ENCODE measurements at regions not wholly inside any gene's neighbourhood (a gene's known extent, or its start where the extent isn't known, plus 50 kb on each side); places are given as distances from the start of the nearest gene placed in this dataset.
"Not testable (repeated sequence)": the region's sequence is repeated elsewhere in the genome, so short reads cannot be mapped to it uniquely, and the experiment has no call there.

GRCh38 chr1:228825041-228825440, 89.8 kb downstream of the RHOU start:
- no peak for DNase-seq

GRCh38 chr1:228825840-228826484, 90.7 kb downstream of the RHOU start:
- DNase-seq: no peak

GRCh38 chr1:228827019-228827418, 91.7 kb downstream of the RHOU start:
- DNase-seq: peak; percentile 82

- peak; percentile 20 for DNase-seq
These were observed 92.9 kb downstream of the RHOU start for GRCh38 chr1:228828151-228828550.

GRCh38 chr1:228830185-228830953, 95.1 kb downstream of the RHOU start:
- DNase-seq: no peak

GRCh38 chr1:228830954-228831481, 95.7 kb downstream of the RHOU start:
- DNase-seq: no peak

GRCh38 chr1:228833911-228834688, 98.8 kb downstream of the RHOU start:
- DNase-seq: no peak

GRCh38 chr1:228835456-228835855, 100.2 kb downstream of the RHOU start:
- DNase-seq: no peak

GRCh38 chr1:228835911-228836310, 100.6 kb downstream of the RHOU start:
- DNase-seq: no peak

- DNase-seq: no peak
These were observed 101.1 kb downstream of the RHOU start for GRCh38 chr1:228836427-228836826.

GRCh38 chr1:228837032-228837431, 101.8 kb downstream of the RHOU start:
- DNase-seq: no peak

GRCh38 chr1:228837817-228838716, 102.8 kb downstream of the RHOU start:
- peak; percentile 81 for DNase-seq

GRCh38 chr1:228838717-228839500, 103.6 kb downstream of the RHOU start:
- DNase-seq: no peak

GRCh38 chr1:228839656-228840055, 104.4 kb downstream of the RHOU start:
- no peak for DNase-seq

- no peak for DNase-seq
These were observed 106.4 kb downstream of the RHOU start for GRCh38 chr1:228841632-228842031.

GRCh38 chr1:228842094-228842775, 107.0 kb downstream of the RHOU start:
- peak; percentile 31 for DNase-seq

- no peak for DNase-seq
These were observed 109.8 kb downstream of the RHOU start for GRCh38 chr1:228845101-228845500.

- no peak for DNase-seq
These were observed 111.7 kb downstream of the RHOU start for GRCh38 chr1:228846952-228847351.

- not testable (repeated sequence) for DNase-seq
These were observed 112.2 kb downstream of the RHOU start for GRCh38 chr1:228847451-228847850.

GRCh38 chr1:228848406-228848805, 113.1 kb downstream of the RHOU start:
- no peak for DNase-seq

- no peak for DNase-seq
These were observed 113.8 kb downstream of the RHOU start for GRCh38 chr1:228849011-228849541.
